H1 (cell line): ENCODE measurements at regions not wholly inside any gene's neighbourhood (a gene's known extent, or its start where the extent isn't known, plus 50 kb on each side); places are given as distances from the start of the nearest gene placed in this dataset.

Experiments used
- CTCF ChIA-PET: fragments of 300-600 bp; sonication (Branson Sonifier 250); formaldehyde crosslinking; loops from one replicate; lab custom pipeline; 2021; ENCODE audit not compliant: partially characterized antibody; lab: Charles Lee
- POLR2A ChIA-PET: fragments of 300-600 bp; sonication (Branson Sonifier 250); formaldehyde crosslinking; loops from one replicate; lab custom pipeline; 2021; ENCODE audit warnings: inconsistent platforms; ENCODE audit not compliant: partially characterized antibody; lab: Charles Lee
- DNase-seq, 2 experiments: peaks; one replicate each; pipeline versions ENCODE4 v3.0.0 to v3.0.0-alpha.2; 2010 to 2022; ENCODE audit warnings: low spot score in 2 of 2, low read depth in 1 of 2, mixed read lengths in 1 of 2
- FAIRE-seq: peaks from 2 replicates; lab custom pipeline; 2011; peaks lifted over from hg19 to GRCh38; lab: Jason Lieb, UNC
- H2AFZ ChIP-seq: 2 replicates; pipeline ENCODE4 v1.8.1; 2012; ENCODE audit warnings: low read length, inconsistent platforms
- H2AK5ac ChIP-seq: 2 replicates; pipeline ENCODE4 v1.6.1; 2013; ENCODE audit warnings: low read depth, low read length
- H2BK120ac ChIP-seq: replicated peaks from 2 replicates; pipeline ENCODE3; 2013; ENCODE audit warnings: low read depth, low read length, inconsistent platforms
- H2BK12ac ChIP-seq: 2 replicates; pipeline ENCODE4 v1.6.1; 2013; ENCODE audit warnings: low read depth, low read length
- H2BK15ac ChIP-seq: 2 replicates; pipeline ENCODE4 v1.6.1; 2013; ENCODE audit warnings: low read length
- H2BK20ac ChIP-seq: 2 replicates; pipeline ENCODE4 v1.6.1; 2013; ENCODE audit warnings: low read length
- H2BK5ac ChIP-seq: 2 replicates; pipeline ENCODE4 v1.6.1; 2013; ENCODE audit warnings: low read depth, low read length
- H3K14ac ChIP-seq: 2 replicates; pipeline ENCODE4 v1.6.1; 2013; ENCODE audit warnings: inconsistent platforms; ENCODE audit not compliant: insufficient read length
- H3K18ac ChIP-seq: 2 replicates; pipeline ENCODE4 v1.6.1; 2013; ENCODE audit warnings: low read length; ENCODE audit errors: extremely low read depth
- H3K23ac ChIP-seq: 2 replicates; pipeline ENCODE4 v1.6.1; 2013; ENCODE audit warnings: inconsistent platforms; ENCODE audit not compliant: insufficient read length
- H3K23me2 ChIP-seq: 2 replicates; pipeline ENCODE4 v1.6.1; 2013; ENCODE audit warnings: low read depth, low read length
- H3K27ac ChIP-seq: 2 replicates; pipeline ENCODE4 v1.6.1; 2011; ENCODE audit warnings: low read depth, low read length, inconsistent platforms
- H3K27me3 ChIP-seq, 4 experiments: replicated peaks in 1 of 4; 1 replicate in 1 of 4; 2 replicates in 3 of 4; pipeline versions ENCODE4 v1.6.1 to v1.8.1; 2011 to 2013; ENCODE audit warnings: low read length in 3 of 4, mild to moderate bottlenecking in 3 of 4, inconsistent platforms in 2 of 4, mixed read lengths in 2 of 4, moderate library complexity in 1 of 4; ENCODE audit not compliant: control insufficient read depth in 3 of 4, insufficient read depth in 3 of 4; ENCODE audit errors: extremely low read depth in 1 of 4
- H3K36me3 ChIP-seq, 4 experiments: 2 replicates each; pipeline versions ENCODE4 v1.6.1 to v1.8.1; 2011 to 2013; ENCODE audit warnings: mild to moderate bottlenecking in 4 of 4, low read length in 3 of 4, moderate library complexity in 2 of 4, control low read depth in 1 of 4, inconsistent platforms in 1 of 4; ENCODE audit not compliant: insufficient read depth in 4 of 4, control insufficient read depth in 2 of 4
- H3K4ac ChIP-seq: replicated peaks from 2 replicates; pipeline ENCODE3; 2013; ENCODE audit warnings: low read length, low read depth, mixed read lengths, inconsistent platforms; ENCODE audit not compliant: insufficient read length
- H3K4me1 ChIP-seq, 4 experiments: replicated peaks in 1 of 4; 1 replicate in 1 of 4; 2 replicates in 3 of 4; pipeline versions ENCODE4 v1.6.1 to v1.8.1; 2011 to 2013; ENCODE audit warnings: low read length in 3 of 4, inconsistent platforms in 2 of 4, mixed read lengths in 1 of 4; ENCODE audit not compliant: insufficient read depth in 4 of 4, control insufficient read depth in 3 of 4
- H3K4me2 ChIP-seq, 2 experiments: 2 replicates each; pipeline versions ENCODE4 v1.6.1 to v1.8.1; 2011 to 2013; ENCODE audit warnings: low read depth in 2 of 2, low read length in 2 of 2, control low read depth in 1 of 2, inconsistent platforms in 1 of 2, mild to moderate bottlenecking in 1 of 2; ENCODE audit not compliant: insufficient read depth in 1 of 2
- H3K4me3 ChIP-seq, 4 experiments: fragments of 200-600, 300-600 bp in 1 of 4; sonication (generic), shearing (Covaris generic), sonication (Bioruptor Twin) in 1 of 4; 2 replicates each; pipeline versions ENCODE4 v1.5.1 to v1.8.1; 2011 to 2016; ENCODE audit warnings: low read length in 4 of 4, low read depth in 3 of 4, control low read depth in 2 of 4, inconsistent platforms in 2 of 4, mild to moderate bottlenecking in 2 of 4, mixed read lengths in 1 of 4, moderate library complexity in 1 of 4; ENCODE audit not compliant: insufficient read depth in 2 of 4; ENCODE audit errors: extremely low read depth in 1 of 4
- H3K56ac ChIP-seq: replicated peaks from 2 replicates; pipeline ENCODE3; 2013; ENCODE audit warnings: low read depth, mild to moderate bottlenecking, mixed read lengths, low read length, inconsistent platforms; ENCODE audit not compliant: insufficient read length
- H3K79me1 ChIP-seq: 2 replicates; pipeline ENCODE4 v1.6.1; 2013; ENCODE audit warnings: low read depth, low read length, control low read depth
- H3K79me2 ChIP-seq, 2 experiments: 2 replicates each; pipeline versions ENCODE4 v1.6.1 to v1.8.1; 2012 to 2013; ENCODE audit warnings: low read length in 2 of 2, mild to moderate bottlenecking in 2 of 2, inconsistent platforms in 1 of 2; ENCODE audit not compliant: insufficient read depth in 2 of 2, control insufficient read depth in 1 of 2
- H3K9ac ChIP-seq, 4 experiments: replicated peaks in 1 of 4; 1 replicate in 1 of 4; 2 replicates in 3 of 4; pipeline versions ENCODE4 v1.6.1 to v1.8.1; 2011 to 2013; ENCODE audit warnings: low read depth in 3 of 4, low read length in 3 of 4, control low read depth in 2 of 4, mild to moderate bottlenecking in 2 of 4, moderate library complexity in 2 of 4, inconsistent platforms in 1 of 4; ENCODE audit errors: extremely low read depth in 1 of 4
- H3K9me3 ChIP-seq, 2 experiments: 2 replicates each; pipeline versions ENCODE4 v1.6.1 to v1.8.1; 2012 to 2013; ENCODE audit warnings: mild to moderate bottlenecking in 2 of 2, moderate library complexity in 2 of 2, control low read depth in 1 of 2, inconsistent platforms in 1 of 2, low read depth in 1 of 2, low read length in 1 of 2, mixed read lengths in 1 of 2; ENCODE audit not compliant: insufficient read depth in 2 of 2
- H4K20me1 ChIP-seq, 2 experiments: replicated peaks in 1 of 2; 2 replicates each; pipeline versions ENCODE3 to v1.8.1; 2011 to 2013; ENCODE audit warnings: inconsistent platforms in 2 of 2, low read length in 2 of 2, mild to moderate bottlenecking in 1 of 2; ENCODE audit not compliant: insufficient read depth in 2 of 2, control insufficient read depth in 1 of 2
- H4K5ac ChIP-seq: 2 replicates; pipeline ENCODE4 v1.6.1; 2013; ENCODE audit warnings: low read length, low read depth, mixed read lengths, inconsistent platforms; ENCODE audit not compliant: insufficient read length
- H4K8ac ChIP-seq: 2 replicates; pipeline ENCODE4 v1.8.0; 2013; ENCODE audit warnings: mild to moderate bottlenecking, moderate library complexity, low read length, inconsistent platforms; ENCODE audit not compliant: insufficient read depth; ENCODE audit errors: extremely low read depth
- H4K91ac ChIP-seq: replicated peaks from 2 replicates; pipeline ENCODE3; 2013; ENCODE audit warnings: low read length, mixed read lengths, inconsistent platforms; ENCODE audit not compliant: insufficient read length
- ATF3 ChIP-seq: IDR thresholded peaks from 2 replicates; pipeline ENCODE4 v1.6.1; 2011; ENCODE audit warnings: low read depth, mild to moderate bottlenecking, low read length; ENCODE audit not compliant: insufficient read depth
- CBX5 ChIP-seq: fragments of 300-800, 300-1000 bp; sonication (generic); IDR thresholded peaks from 2 replicates; pipeline ENCODE4 v1.7.1; 2016; ENCODE audit warnings: antibody characterized with exemption, low read length, low read depth
- CBX8 ChIP-seq: fragments of 300-800, 300-1000 bp; sonication (generic); IDR thresholded peaks from 2 replicates; pipeline ENCODE4 v1.7.1; 2016; ENCODE audit warnings: low read depth, low read length, borderline replicate concordance
- EGR1 ChIP-seq: IDR thresholded peaks from 2 replicates; pipeline ENCODE4 v1.6.1; 2011; ENCODE audit warnings: low read depth, low read length, borderline replicate concordance
- EP300 ChIP-seq, 2 experiments: IDR thresholded peaks; 1 replicate in 1 of 2; 2 replicates in 1 of 2; pipeline ENCODE4 v1.6.1; 2011 to 2012; ENCODE audit warnings: low read depth in 2 of 2, low read length in 2 of 2, mild to moderate bottlenecking in 2 of 2, borderline replicate concordance in 1 of 2, inconsistent platforms in 1 of 2, moderate library complexity in 1 of 2
- NANOG ChIP-seq: IDR thresholded peaks from 2 replicates; pipeline ENCODE4 v1.6.1; 2011; ENCODE audit warnings: low read length, low read depth, mild to moderate bottlenecking, inconsistent platforms; ENCODE audit not compliant: insufficient read depth, poor library complexity, severe bottlenecking
- POLR2A ChIP-seq, 2 experiments: IDR thresholded peaks; 1 replicate in 1 of 2; 2 replicates in 1 of 2; pipeline ENCODE4 v1.6.1; 2011; ENCODE audit warnings: low read depth in 2 of 2, low read length in 2 of 2, mild to moderate bottlenecking in 2 of 2; ENCODE audit errors: control extremely low read depth in 1 of 2
- RFX5 ChIP-seq: IDR thresholded peaks from 2 replicates; pipeline ENCODE4 v1.6.1; 2011; ENCODE audit warnings: low read depth, low read length, improper control_type of control experiment, borderline replicate concordance
- RNF2 ChIP-seq: fragments of 200-900, 300-1000 bp; sonication (generic); IDR thresholded peaks from 2 replicates; pipeline ENCODE4 v1.7.1; 2016; ENCODE audit warnings: borderline replicate concordance, low read depth, mild to moderate bottlenecking, antibody characterized with exemption, low read length; ENCODE audit not compliant: poor library complexity, severe bottlenecking; ENCODE audit errors: missing control alignments
- RXRA ChIP-seq: IDR thresholded peaks from 2 replicates; pipeline ENCODE4 v1.6.1; 2011; ENCODE audit warnings: low read depth, mild to moderate bottlenecking, low read length, moderate library complexity; ENCODE audit not compliant: insufficient read depth
- SIX5 ChIP-seq: IDR thresholded peaks from 2 replicates; pipeline ENCODE4 v1.6.1; 2011; ENCODE audit warnings: mild to moderate bottlenecking, low read depth, low read length
- SP2 ChIP-seq: IDR thresholded peaks from 2 replicates; pipeline ENCODE4 v1.6.1; 2012; ENCODE audit warnings: mild to moderate bottlenecking, low read length, inconsistent platforms
- TAF1 ChIP-seq: IDR thresholded peaks from 2 replicates; pipeline ENCODE4 v1.6.1; 2011; ENCODE audit warnings: mild to moderate bottlenecking, low read depth, low read length
- TBP ChIP-seq: IDR thresholded peaks from 2 replicates; pipeline ENCODE4 v1.6.1; 2011; ENCODE audit warnings: low read depth, low read length, improper control_type of control experiment
- TCF12 ChIP-seq: IDR thresholded peaks from 2 replicates; pipeline ENCODE4 v1.6.1; 2011; ENCODE audit warnings: low read depth, mild to moderate bottlenecking, low read length

- Histone ChIP-seq H3K23ac (no peak overlapping the region), H3K27me3 (no peaks in the 10 kb centered on the region), H3K79me1 (no peaks in the 10 kb centered on the region), H3K79me2 (no peaks in the 10 kb centered on the region), H3K4me3 (no peak overlapping the region), H3K4me2 (no peak overlapping the region), H2AFZ (no peak overlapping the region), H4K8ac (no peak overlapping the region), H3K23me2 (no peaks in the 10 kb centered on the region), H3K27ac (no peak overlapping the region), H4K5ac (no peak overlapping the region), H2BK12ac (no peak overlapping the region), H2BK120ac (no peak overlapping the region), H2BK20ac (no peak overlapping the region), H3K18ac (no peak overlapping the region), H3K36me3 (no peaks in the 10 kb centered on the region), H2BK15ac (no peak overlapping the region), H4K20me1 (no peaks in the 10 kb centered on the region), H3K14ac (no peak overlapping the region), H3K9me3 (no peaks in the 10 kb centered on the region), H3K4me1 (no peaks in the 10 kb centered on the region), H2AK5ac (no peak overlapping the region), H2BK5ac (no peak overlapping the region), H3K4ac (no peak overlapping the region), H3K9ac (no peak overlapping the region), H4K91ac (no peak overlapping the region), H3K56ac (no peak overlapping the region)
- TF ChIP-seq EGR1: no peak
- no peak for TF ChIP-seq EP300 (IDR thresholded peaks at IDR 0.05; ENCODE audit: borderline replicate concordance in 1 of 2, low read depth in 2 of 2, low read length in 2 of 2)
- TF ChIP-seq ATF3: no peak
- TF ChIP-seq SP2: no peak
- no peak for TF ChIP-seq SIX5
- no peak for TF ChIP-seq RFX5
- no peak for TF ChIP-seq CBX5
- TF ChIP-seq TCF12: no peak
- TF ChIP-seq TBP: no peak
- TF ChIP-seq NANOG: no peak
- TF ChIP-seq POLR2A (IDR thresholded peaks at IDR 0.05; ENCODE audit: control extremely low read depth in 1 of 2, low read depth in 2 of 2, low read length in 2 of 2): no peak
- no peak for TF ChIP-seq RNF2
- no peak for TF ChIP-seq CBX8
- TF ChIP-seq TAF1: no peak
- TF ChIP-seq RXRA: no peak
- FAIRE-seq (no peak), DNase-seq (no peak)
- POLR2A ChIA-PET: no interaction called here
- CTCF ChIA-PET: interaction anchor here (0.5 to 2.4 kb wide), 5 partner anchors 11 to 95 kb away, joined by 3 to 10 read pairs (median 3); no protein-coding TSS in a partner anchor
These were observed 81.7 kb upstream of the ITPRID1 start for GRCh38 chr7:31432176-31432575.
